Activated CD4-positive, alpha-beta memory T cell treated with anti-CD3 and anti-CD28 coated beads, Interleukin-2, amount 10 ng/mL, durations not matched to agents 7 days and 5 days (primary cell): ENCODE measurements at regions not wholly inside any gene's neighbourhood (a gene's known extent, or its start where the extent isn't known, plus 50 kb on each side); places are given as distances from the start of the nearest gene placed in this dataset.
"Not testable (repeated sequence)": the region's sequence is repeated elsewhere in the genome, so short reads cannot be mapped to it uniquely, and the experiment has no call there.

Source experiments
- CTCF ChIA-PET: fragments of 350-600 bp; sonication (Branson Sonifier 250); formaldehyde crosslinking; loops from one replicate; lab custom pipeline; 2021; ENCODE audit warnings: antibody characterized with exemption, inconsistent platforms; lab: Charles Lee
- POLR2A ChIA-PET: fragments of 350-600 bp; sonication (Branson Sonifier 250); formaldehyde crosslinking; loops from one replicate; lab custom pipeline; 2021; ENCODE audit warnings: antibody characterized with exemption; lab: Charles Lee
- DNase-seq: peaks from one replicate; pipeline ENCODE4 v3.0.0-alpha.2; 2020
- H3K27ac Mint-ChIP-seq: one replicate; pipeline ENCODE4 v1.8.0; 2021; ENCODE audit warnings: mild to moderate bottlenecking, mixed read lengths
- H3K27me3 Mint-ChIP-seq: one replicate; pipeline ENCODE4 v1.8.0; 2021; ENCODE audit warnings: mixed read lengths
- H3K36me3 Mint-ChIP-seq: one replicate; pipeline ENCODE4 v1.8.0; 2021; ENCODE audit warnings: low read depth, mixed read lengths
- H3K4me1 Mint-ChIP-seq: one replicate; pipeline ENCODE4 v1.8.0; 2021; ENCODE audit warnings: mixed read lengths
- H3K4me3 Mint-ChIP-seq: one replicate; pipeline ENCODE4 v1.8.0; 2021; ENCODE audit warnings: mild to moderate bottlenecking, mixed read lengths
- H3K9me3 Mint-ChIP-seq: one replicate; pipeline ENCODE4 v1.8.0; 2021; ENCODE audit warnings: mixed read lengths

DNA sequence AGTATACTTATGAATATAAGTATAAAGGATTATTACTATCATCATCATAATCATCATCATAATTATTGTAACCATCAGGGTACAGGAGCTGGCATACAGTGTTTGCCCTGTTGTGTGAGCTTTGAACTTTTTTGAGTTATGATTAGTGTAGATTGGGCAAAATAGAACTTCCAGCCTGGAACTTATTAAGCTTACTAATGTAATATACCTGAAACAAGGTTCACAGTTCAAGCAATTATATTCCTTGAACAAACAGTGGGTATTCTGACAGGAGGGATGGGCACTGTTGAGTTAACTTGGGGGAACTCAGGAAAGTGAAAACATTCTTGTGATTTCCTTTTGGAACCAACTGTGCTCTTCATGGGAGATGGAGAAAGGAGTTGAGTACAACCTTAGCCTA, 680.0 kb downstream of the DOK5 start:
- Mint-ChIP-seq H3K4me3 (no peak overlapping the region), H3K27ac (no peak overlapping the region), H3K36me3 (no peaks in the 10 kb centered on the region), H3K27me3 (no peaks in the 10 kb centered on the region), H3K9me3 (peaks cover 11% of the 10 kb centered on the region), H3K4me1 (no peaks in the 10 kb centered on the region)
- CTCF ChIA-PET, result no interaction called here
- no peak for DNase-seq
- POLR2A ChIA-PET, result no interaction called here

DNA sequence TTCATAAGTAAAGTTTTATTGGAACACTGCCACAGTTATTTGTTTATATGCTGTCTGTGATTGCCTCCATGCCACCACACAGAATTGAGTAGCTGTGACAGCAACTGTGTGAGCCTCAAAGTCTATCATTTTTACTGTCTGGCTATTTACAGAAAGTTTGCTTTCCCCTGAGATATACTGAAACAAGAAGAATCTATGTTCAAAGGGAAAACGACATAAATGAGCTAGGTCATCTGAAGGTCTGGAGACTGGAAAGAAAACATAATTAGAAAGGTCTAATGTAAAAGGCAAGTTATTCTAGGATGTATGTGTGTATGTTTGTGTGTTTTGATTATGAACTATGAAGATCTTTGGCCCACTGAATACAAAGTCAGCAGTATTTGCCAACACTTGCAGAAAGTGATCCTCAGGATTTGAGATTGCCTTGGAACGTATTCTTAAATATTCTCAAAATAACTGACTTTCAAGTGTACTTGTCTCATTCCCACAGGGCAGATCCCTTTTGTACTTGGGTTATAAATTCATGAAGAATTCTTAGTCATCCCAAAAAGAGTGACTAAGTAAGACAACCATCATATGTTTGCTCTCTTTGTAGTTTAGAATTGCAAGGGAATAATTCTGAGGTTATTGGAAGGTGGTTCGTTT, 677.7 kb downstream of the DOK5 start:
- Mint-ChIP-seq H3K4me3 (no peak overlapping the region), H3K4me1 (no peaks in the 10 kb centered on the region), H3K9me3 (peaks cover 11% of the 10 kb centered on the region), H3K27ac (no peak overlapping the region), H3K36me3 (no peaks in the 10 kb centered on the region), H3K27me3 (no peaks in the 10 kb centered on the region)
- no peak for DNase-seq
- POLR2A ChIA-PET, result no interaction called here
- CTCF ChIA-PET, result no interaction called here

DNA sequence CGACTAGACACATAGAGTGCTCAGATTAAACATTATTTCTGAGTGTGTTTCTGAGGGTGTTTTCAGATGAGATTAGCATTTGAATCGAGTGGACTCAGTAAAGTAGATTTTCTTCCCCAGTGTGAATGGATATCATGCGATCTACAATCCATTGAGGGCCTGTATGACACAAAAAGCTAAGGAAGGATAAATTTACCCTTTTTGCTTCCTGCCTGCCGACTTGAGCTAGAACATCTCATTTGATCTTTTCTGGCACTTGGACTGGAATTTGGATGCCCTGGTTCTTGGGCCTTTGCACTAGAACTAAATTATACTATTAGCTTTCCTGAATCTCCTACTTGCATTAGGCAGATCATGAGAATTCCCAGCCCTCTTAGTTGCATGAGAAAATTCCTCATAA, 675.8 kb downstream of the DOK5 start:
- POLR2A ChIA-PET, result no interaction called here
- no peaks in the 10 kb centered on the region for H3K27me3 Mint-ChIP-seq
- H3K9me3 Mint-ChIP-seq, result peaks cover 11% of the 10 kb centered on the region
- H3K36me3 Mint-ChIP-seq, result no peaks in the 10 kb centered on the region
- H3K27ac Mint-ChIP-seq, result no peak overlapping the region
- no peak for DNase-seq
- CTCF ChIA-PET, result no interaction called here
- no peaks in the 10 kb centered on the region for H3K4me1 Mint-ChIP-seq
- no peak overlapping the region for H3K4me3 Mint-ChIP-seq

DNA sequence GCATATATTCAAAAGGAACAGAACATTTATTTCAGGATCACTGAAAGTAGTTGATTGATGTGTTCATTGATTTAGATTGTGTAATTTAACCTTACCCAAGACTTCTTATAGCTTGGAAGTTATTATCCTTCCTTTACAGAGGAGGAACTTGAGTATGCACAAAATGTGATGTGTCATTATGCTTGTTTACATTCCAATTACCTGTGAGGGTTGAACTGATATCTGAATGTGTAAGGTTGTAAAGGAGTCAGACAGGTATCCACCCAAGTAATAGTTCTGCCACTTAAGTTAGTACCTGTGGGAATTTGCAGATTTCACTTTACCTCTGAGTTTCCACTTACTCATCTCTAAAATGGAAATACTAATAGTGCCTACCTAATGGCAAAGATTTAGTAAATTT, 668.2 kb downstream of the DOK5 start:
- ChIA-PET CTCF (no interaction called here), POLR2A (no interaction called here)
- no peaks in the 10 kb centered on the region for H3K4me1 Mint-ChIP-seq
- H3K9me3 Mint-ChIP-seq, result peaks cover 3% of the 10 kb centered on the region
- no peaks in the 10 kb centered on the region for H3K27me3 Mint-ChIP-seq
- no peaks in the 10 kb centered on the region for H3K36me3 Mint-ChIP-seq
- no peak overlapping the region for H3K27ac Mint-ChIP-seq
- no peak overlapping the region for H3K4me3 Mint-ChIP-seq
- DNase-seq, result no peak

DNA sequence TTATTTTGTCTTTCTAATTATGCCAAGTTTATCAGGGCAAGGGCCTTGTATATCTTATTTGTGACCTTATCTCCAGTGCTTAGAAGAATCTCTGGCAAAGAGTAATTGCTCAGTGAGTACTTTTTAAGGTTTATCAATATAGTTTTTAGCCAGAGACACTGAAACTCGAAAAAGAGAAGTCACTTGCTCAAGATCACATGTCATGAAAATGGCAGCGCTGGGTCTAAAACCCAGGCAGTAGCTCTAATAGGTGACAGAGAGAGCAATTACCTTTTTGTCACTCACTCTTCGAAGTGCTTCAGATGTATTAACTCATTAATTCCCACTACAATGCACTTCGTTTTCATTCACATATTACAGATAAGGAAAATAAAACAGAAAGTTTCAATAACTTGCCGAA, 667.5 kb downstream of the DOK5 start:
- H3K36me3 Mint-ChIP-seq, result no peaks in the 10 kb centered on the region
- no peak overlapping the region for H3K27ac Mint-ChIP-seq
- ChIA-PET POLR2A (no interaction called here), CTCF (no interaction called here)
- no peaks in the 10 kb centered on the region for H3K4me1 Mint-ChIP-seq
- peaks cover 3% of the 10 kb centered on the region for H3K9me3 Mint-ChIP-seq
- no peaks in the 10 kb centered on the region for H3K27me3 Mint-ChIP-seq
- no peak for DNase-seq
- H3K4me3 Mint-ChIP-seq, result no peak overlapping the region

DNA sequence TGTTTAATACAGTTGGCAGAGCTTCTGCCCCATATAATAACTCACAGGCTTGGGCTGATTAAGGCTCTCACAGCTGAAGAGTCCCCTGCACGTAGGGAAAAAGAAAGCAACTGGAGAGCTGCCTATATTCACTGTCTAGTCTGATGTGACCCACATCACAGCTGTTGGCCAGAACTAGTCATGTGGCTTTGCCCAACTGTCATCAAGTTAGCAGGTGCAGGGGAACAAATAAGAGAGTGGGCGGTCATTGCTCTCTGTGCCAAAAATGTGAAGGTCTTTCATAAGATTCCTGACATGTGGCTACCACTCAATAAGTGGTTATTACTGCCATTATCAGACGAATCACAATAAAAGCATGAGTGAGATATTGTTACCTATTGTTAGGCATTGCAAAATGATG, 665.2 kb downstream of the DOK5 start:
- Mint-ChIP-seq H3K9me3 (peaks cover 3% of the 10 kb centered on the region), H3K27ac (no peak overlapping the region), H3K36me3 (no peaks in the 10 kb centered on the region), H3K27me3 (no peaks in the 10 kb centered on the region), H3K4me3 (no peak overlapping the region), H3K4me1 (no peaks in the 10 kb centered on the region)
- no peak for DNase-seq
- ChIA-PET CTCF (no interaction called here), POLR2A (no interaction called here)

DNA sequence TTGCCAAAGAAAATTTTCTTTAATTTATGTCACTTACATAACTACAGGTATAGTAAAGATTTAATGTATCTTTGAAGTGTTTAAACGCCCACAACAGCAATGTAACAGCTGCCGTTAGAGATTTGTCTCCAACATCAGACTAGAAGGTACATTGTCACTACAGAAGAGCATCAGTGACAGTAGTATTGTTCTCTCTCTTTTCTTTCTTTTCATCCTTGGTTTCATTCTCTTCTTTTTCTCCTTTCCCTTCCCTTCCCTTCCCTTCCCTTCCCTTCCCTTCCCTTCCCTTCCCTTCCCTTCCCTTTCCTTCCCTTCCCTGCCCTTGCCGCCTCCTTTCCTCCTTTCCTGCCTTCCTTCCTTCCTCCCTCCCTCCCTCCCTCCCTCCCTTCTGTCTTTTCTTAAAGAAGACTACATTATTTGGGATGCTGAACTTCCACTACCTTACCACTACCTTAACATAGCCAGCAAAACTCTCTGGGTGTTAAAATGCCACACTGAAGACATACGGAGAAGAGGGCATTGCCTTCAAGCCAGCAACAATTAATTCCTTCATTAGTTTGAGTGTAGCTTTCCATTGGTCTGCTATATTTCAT, 663.9 kb downstream of the DOK5 start:
- Mint-ChIP-seq H3K27ac (no peak overlapping the region), H3K27me3 (no peaks in the 10 kb centered on the region), H3K4me3 (no peak overlapping the region), H3K4me1 (no peaks in the 10 kb centered on the region), H3K36me3 (no peaks in the 10 kb centered on the region), H3K9me3 (no peaks in the 10 kb centered on the region)
- DNase-seq, result no peak
- CTCF ChIA-PET, result no interaction called here
- POLR2A ChIA-PET, result no interaction called here

DNA sequence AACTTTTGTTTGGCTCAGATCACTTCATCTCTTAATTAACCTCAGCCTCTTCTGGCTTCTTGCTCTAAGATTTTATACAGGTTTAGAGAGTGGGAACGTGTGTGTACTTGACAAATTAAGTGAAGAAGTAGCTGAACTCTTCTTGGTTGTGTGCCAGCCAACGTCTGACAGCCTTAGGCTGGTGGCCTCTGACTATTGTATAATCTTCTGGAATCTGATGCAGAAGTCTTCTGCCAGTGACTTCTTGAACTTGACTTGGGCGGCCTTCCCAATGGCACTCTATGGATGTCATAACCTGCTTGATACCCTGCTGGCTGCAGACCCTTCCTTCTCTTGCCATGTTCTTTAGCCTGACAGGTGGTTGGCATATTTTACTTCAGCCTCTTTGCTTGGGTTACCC, 660.5 kb downstream of the DOK5 start:
- CTCF ChIA-PET, result no interaction called here
- no peak for DNase-seq
- H3K27ac Mint-ChIP-seq, result no peak overlapping the region
- no peaks in the 10 kb centered on the region for H3K27me3 Mint-ChIP-seq
- H3K9me3 Mint-ChIP-seq, result peaks cover 7% of the 10 kb centered on the region
- POLR2A ChIA-PET, result no interaction called here
- no peaks in the 10 kb centered on the region for H3K4me1 Mint-ChIP-seq
- H3K4me3 Mint-ChIP-seq, result no peak overlapping the region
- no peaks in the 10 kb centered on the region for H3K36me3 Mint-ChIP-seq

DNA sequence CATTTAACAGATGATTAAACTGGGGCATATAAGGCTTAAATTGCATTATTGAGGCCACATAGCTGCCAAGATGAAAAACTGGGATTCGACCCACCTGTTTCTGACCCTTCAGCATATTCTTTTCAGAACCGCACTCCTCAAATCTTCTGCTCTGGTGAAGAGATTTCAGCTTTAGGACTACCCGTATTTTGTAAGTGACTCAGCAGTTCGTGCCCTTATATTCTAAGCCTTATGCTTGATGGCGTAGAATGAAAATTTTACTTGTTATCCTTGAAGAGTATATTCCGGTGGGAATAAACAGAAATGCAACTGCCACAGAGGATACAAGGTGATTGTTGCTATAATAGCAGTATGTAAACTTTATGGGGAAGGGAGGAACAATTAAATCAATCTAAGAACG, 657.1 kb downstream of the DOK5 start:
- Mint-ChIP-seq H3K9me3 (peaks cover 10% of the 10 kb centered on the region), H3K4me1 (no peaks in the 10 kb centered on the region), H3K27ac (no peak overlapping the region), H3K36me3 (no peaks in the 10 kb centered on the region), H3K4me3 (no peak overlapping the region), H3K27me3 (no peaks in the 10 kb centered on the region)
- DNase-seq, result no peak
- ChIA-PET CTCF (no interaction called here), POLR2A (no interaction called here)

DNA sequence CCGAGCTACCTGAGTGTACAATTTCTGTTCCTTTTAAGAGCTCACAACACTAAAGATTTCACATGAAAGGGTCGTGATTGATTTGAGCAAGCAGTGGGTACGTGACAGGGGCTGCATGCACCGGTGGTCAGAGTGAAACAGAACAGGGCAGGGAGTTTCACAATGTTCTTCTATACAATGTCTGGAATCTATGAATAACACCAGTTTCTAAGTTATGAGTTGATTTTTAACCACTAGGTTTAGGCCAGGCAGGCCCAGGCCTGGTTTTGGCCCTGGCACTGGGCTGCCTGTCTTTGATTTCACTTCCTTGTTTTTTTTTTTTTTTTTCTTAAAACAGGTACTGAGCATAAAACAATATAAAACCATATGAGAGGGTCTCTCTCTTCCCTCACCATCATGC, 642.2 kb downstream of the DOK5 start:
- H3K27ac Mint-ChIP-seq, CTCF ChIA-PET, H3K4me3 Mint-ChIP-seq, H3K27me3 Mint-ChIP-seq, H3K4me1 Mint-ChIP-seq, DNase-seq, H3K36me3 Mint-ChIP-seq, POLR2A ChIA-PET, H3K9me3 Mint-ChIP-seq: not testable (repeated sequence)

DNA sequence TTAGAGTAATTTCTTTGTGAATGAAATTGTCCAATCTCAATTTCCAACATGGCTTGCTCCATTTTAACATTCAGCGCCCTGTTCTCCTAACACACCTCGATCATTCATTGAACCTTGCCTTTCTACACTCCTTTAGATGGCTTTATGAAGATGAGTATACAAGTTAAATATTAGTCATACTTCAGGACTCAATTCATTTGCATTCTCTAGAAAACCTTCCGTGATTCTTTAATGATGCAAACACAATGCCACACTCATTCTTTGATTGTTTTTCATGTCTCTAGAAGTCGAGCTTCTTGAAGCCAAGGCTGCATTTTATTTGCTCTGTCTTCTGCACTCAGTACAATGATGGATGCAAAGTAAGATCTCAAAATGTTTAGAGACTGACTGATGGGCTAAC, 641.2 kb downstream of the DOK5 start:
- Mint-ChIP-seq H3K9me3 (peaks cover 6% of the 10 kb centered on the region), H3K4me1 (no peaks in the 10 kb centered on the region), H3K4me3 (no peak overlapping the region), H3K27ac (no peak overlapping the region), H3K27me3 (no peaks in the 10 kb centered on the region), H3K36me3 (no peaks in the 10 kb centered on the region)
- no peak for DNase-seq
- POLR2A ChIA-PET, result no interaction called here
- CTCF ChIA-PET, result interaction anchor here (0.7 kb wide), 1 partner anchor 262 kb away, joined by 4 read pairs; no protein-coding TSS in a partner anchor

DNA sequence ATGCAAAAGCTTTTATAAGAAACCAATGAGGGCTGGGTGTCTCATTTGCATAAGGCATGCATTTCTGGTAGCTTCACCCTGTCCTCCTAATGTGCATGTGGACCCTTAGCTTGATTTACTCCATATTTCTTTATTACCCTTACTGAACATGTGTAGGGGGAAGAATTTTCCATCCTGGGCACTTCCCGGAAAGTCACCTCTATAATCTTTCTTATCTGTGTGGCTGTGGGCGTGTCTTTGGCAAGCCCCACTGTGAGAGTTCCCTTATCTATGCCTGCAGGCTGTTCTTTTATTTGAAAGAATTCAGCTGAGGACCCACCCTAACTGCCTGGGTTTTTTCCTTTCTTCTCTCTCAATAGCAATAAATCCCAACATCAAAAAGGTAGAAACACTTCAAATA, 627.8 kb downstream of the DOK5 start:
- CTCF ChIA-PET, result no interaction called here

DNA sequence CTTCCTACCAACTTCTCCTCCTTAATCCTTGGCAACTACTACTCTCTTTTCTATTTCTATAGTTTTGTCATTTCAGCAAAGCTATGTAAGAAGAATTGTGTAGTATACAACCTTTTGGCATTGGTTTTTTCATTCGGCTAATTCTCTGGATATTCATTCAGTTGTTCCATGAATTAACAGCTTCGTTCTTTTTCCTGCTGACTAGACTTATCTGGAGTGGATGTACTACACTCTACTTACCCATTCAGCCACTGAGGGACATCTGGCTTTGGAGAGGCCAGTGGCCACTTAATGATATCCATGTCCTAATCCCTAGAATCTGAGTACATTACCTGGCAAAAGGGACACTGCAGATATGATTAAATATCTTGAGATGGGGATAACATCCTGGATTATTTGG, 623.9 kb downstream of the DOK5 start:
- peaks cover 22% of the 10 kb centered on the region for H3K9me3 Mint-ChIP-seq
- no peak overlapping the region for H3K27ac Mint-ChIP-seq
- ChIA-PET POLR2A (no interaction called here), CTCF (no interaction called here)
- H3K27me3 Mint-ChIP-seq, result no peaks in the 10 kb centered on the region
- H3K4me3 Mint-ChIP-seq, result no peak overlapping the region
- H3K4me1 Mint-ChIP-seq, result no peaks in the 10 kb centered on the region
- H3K36me3 Mint-ChIP-seq, result no peaks in the 10 kb centered on the region
- DNase-seq, result no peak

More for the DNA sequence above, 627.8 kb downstream of the DOK5 start:
- H3K4me3 Mint-ChIP-seq, result no peak overlapping the region
- H3K9me3 Mint-ChIP-seq, result peaks cover 17% of the 10 kb centered on the region
- no peaks in the 10 kb centered on the region for H3K36me3 Mint-ChIP-seq
- no peak overlapping the region for H3K27ac Mint-ChIP-seq
- POLR2A ChIA-PET, result no interaction called here
- DNase-seq, result no peak
- no peaks in the 10 kb centered on the region for H3K27me3 Mint-ChIP-seq
- no peaks in the 10 kb centered on the region for H3K4me1 Mint-ChIP-seq

DNA sequence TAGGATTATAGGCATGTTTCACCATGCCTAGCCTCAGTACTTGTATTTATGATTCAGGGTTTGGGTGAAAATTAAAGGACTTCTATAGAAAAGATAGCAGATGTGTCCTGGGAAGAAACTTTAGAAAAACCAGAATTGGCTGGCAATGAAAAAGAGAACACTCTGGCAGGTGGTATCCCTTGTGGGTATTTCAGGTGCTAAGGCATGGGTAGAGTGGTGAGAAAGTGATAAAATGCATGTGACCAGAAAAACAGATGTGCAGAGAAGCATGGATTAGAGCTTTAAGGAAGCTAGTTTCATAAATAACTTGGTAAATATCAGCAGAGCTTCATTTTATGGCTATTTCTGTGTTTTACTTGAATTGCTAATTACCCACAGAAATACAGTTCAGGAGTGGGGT, 622.2 kb downstream of the DOK5 start:
- no peak for DNase-seq
- Mint-ChIP-seq H3K27ac (no peak overlapping the region), H3K36me3 (no peaks in the 10 kb centered on the region), H3K4me3 (no peak overlapping the region), H3K9me3 (peaks cover 20% of the 10 kb centered on the region), H3K27me3 (no peaks in the 10 kb centered on the region), H3K4me1 (no peaks in the 10 kb centered on the region)
- POLR2A ChIA-PET, result no interaction called here
- CTCF ChIA-PET, result no interaction called here
